K562 (cell line): ENCODE measurements at regions not wholly inside any gene's neighbourhood (a gene's known extent, or its start where the extent isn't known, plus 50 kb on each side); places are given as distances from the start of the nearest gene placed in this dataset.

Source experiments
- ATAC-seq: fragments of 200-7000 bp; cut with Tn5 transposase; 3 replicates; pipeline ENCODE4 v1.9.1; 2020; ENCODE audit warnings: moderate library complexity
- BruUV-seq: library from RNA; stranded (reverse); fragments of 400-500 nt; replicated peaks from 2 replicates; lab custom pipeline; 2021; lab: Mats Ljungman, UMichigan
- CTCF ChIA-PET: fragments of 300-600 bp; formaldehyde crosslinking; extraction: SDS; loops from one replicate; lab custom pipeline; 2021; ENCODE audit warnings: low intra/inter-chr PET ratio; lab: Yijun Ruan, JAX
- POLR2A ChIA-PET: fragments of 300-600, 350-650 bp; sonication (Branson Sonifier 250); formaldehyde crosslinking; extraction: SDS; loops from one replicate; lab custom pipeline; 2021; ENCODE audit warnings: antibody characterized with exemption, inconsistent platforms; lab: Yijun Ruan, JAX
- DNase-seq, 4 experiments: peaks; one replicate each; pipeline versions ENCODE4 v3.0.0 to v3.0.0-alpha.2; 2011 to 2018; ENCODE audit warnings: low spot score in 3 of 4, mixed read lengths in 3 of 4; ENCODE audit errors: extremely low read depth in 1 of 4
- FAIRE-seq: peaks from 2 replicates; lab custom pipeline; 2011; peaks lifted over from hg19 to GRCh38; lab: Jason Lieb, UNC
- H2AFZ ChIP-seq: 2 replicates; pipeline ENCODE4 v1.6.0; 2011; ENCODE audit warnings: low read depth, low read length, control low read depth, inconsistent platforms
- H3K27ac ChIP-seq: fragments of 200-600 bp; 3 replicates; pipeline ENCODE4 v1.8.0; 2011; ENCODE audit warnings: low read depth, mild to moderate bottlenecking, control low read depth, inconsistent platforms, low read length, moderate library complexity, mixed read lengths; ENCODE audit errors: extremely low read depth
- H3K27me3 ChIP-seq, 2 experiments: fragments of 300-600 bp in 1 of 2; 2 replicates in 1 of 2; 3 replicates in 1 of 2; pipeline versions ENCODE4 v1.6.0 to v1.8.0; 2011; ENCODE audit warnings: inconsistent platforms in 2 of 2, low read length in 2 of 2, mild to moderate bottlenecking in 1 of 2, mixed read lengths in 1 of 2, moderate library complexity in 1 of 2; ENCODE audit not compliant: control insufficient read depth in 2 of 2, insufficient read depth in 2 of 2
- H3K36me3 ChIP-seq: fragments of 300-600 bp; 3 replicates; pipeline ENCODE4 v1.8.0; 2011; ENCODE audit warnings: mild to moderate bottlenecking, low read length, inconsistent platforms; ENCODE audit not compliant: control insufficient read depth, insufficient read depth
- H3K4me1 ChIP-seq, 2 experiments: fragments of 200-600 bp in 1 of 2; replicated peaks in 1 of 2; 2 replicates in 1 of 2; 3 replicates in 1 of 2; pipeline versions ENCODE4 v1.5.1 to v1.8.0; 2011; ENCODE audit warnings: inconsistent platforms in 2 of 2, low read length in 2 of 2, mild to moderate bottlenecking in 1 of 2, mixed read lengths in 1 of 2, moderate library complexity in 1 of 2; ENCODE audit not compliant: control insufficient read depth in 2 of 2, insufficient read depth in 2 of 2
- H3K4me2 ChIP-seq: 2 replicates; pipeline ENCODE4 v1.6.1; 2011; ENCODE audit warnings: low read length, control low read depth, inconsistent platforms, mixed read lengths; ENCODE audit not compliant: insufficient read depth
- H3K4me3 ChIP-seq: fragments of 200-600 bp; sonication (generic), shearing (Covaris generic); 2 replicates; pipeline ENCODE4 v1.5.1; 2016; ENCODE audit warnings: control low read depth, inconsistent platforms
- H3K79me2 ChIP-seq: fragments of 200-600 bp; 3 replicates; pipeline ENCODE4 v1.8.0; 2011; ENCODE audit warnings: low read length, inconsistent platforms; ENCODE audit not compliant: control insufficient read depth, insufficient read depth
- H3K9ac ChIP-seq, 2 experiments: 2 replicates each; pipeline versions ENCODE4 v1.6.0 to v1.6.1; 2011; ENCODE audit warnings: low read depth in 2 of 2, low read length in 2 of 2, control low read depth in 1 of 2, inconsistent platforms in 1 of 2, mild to moderate bottlenecking in 1 of 2, mixed read lengths in 1 of 2; ENCODE audit not compliant: insufficient read depth in 1 of 2
- H3K9me1 ChIP-seq: one replicate; pipeline ENCODE4 v1.6.0; 2011; ENCODE audit warnings: inconsistent platforms, mild to moderate bottlenecking, low read length, moderate library complexity; ENCODE audit not compliant: control insufficient read depth, insufficient read depth
- H3K9me3 ChIP-seq: replicated peaks from 2 replicates; pipeline ENCODE4 v1.5.1; 2011; ENCODE audit warnings: low read depth, low read length, inconsistent platforms; ENCODE audit not compliant: control insufficient read depth, insufficient read depth
- H4K20me1 ChIP-seq: replicated peaks from 2 replicates; pipeline ENCODE4 v1.6.1; 2011; ENCODE audit warnings: low read length, inconsistent platforms, mixed read lengths; ENCODE audit not compliant: control insufficient read depth, insufficient read depth
- BCOR ChIP-seq: fragments of 450-650 bp; IDR thresholded peaks from 2 replicates; pipeline ENCODE4 v1.6.1; 2016
- CHD4 ChIP-seq: fragments of 200-600 bp; sonication (generic); IDR thresholded peaks from 3 replicates; pipeline ENCODE4 v1.6.1; 2012; ENCODE audit warnings: low read depth, mild to moderate bottlenecking, mixed read lengths, low read length, inconsistent platforms; ENCODE audit not compliant: insufficient read depth, insufficient replicate concordance, poor library complexity, severe bottlenecking
- EHMT2 ChIP-seq: fragments of 450-650 bp; IDR thresholded peaks from 2 replicates; pipeline ENCODE4 v1.6.1; 2018; ENCODE audit warnings: antibody characterized with exemption
- FOXJ2 ChIP-seq: fragments of 200-800 bp; sonication (Bioruptor generic); IDR thresholded peaks from 2 replicates; pipeline ENCODE4 v1.6.1; 2016; ENCODE audit warnings: missing genetic modification characterization, missing compliant biosample characterization
- HNRNPL ChIP-seq: fragments of 200-400 bp; formaldehyde crosslinking; IDR thresholded peaks from 2 replicates; pipeline ENCODE4 v1.6.1; 2017; ENCODE audit warnings: low read depth, mild to moderate bottlenecking, low read length
- NCOR1 ChIP-seq: fragments of 450-650 bp; IDR thresholded peaks from 2 replicates; pipeline ENCODE4 v1.6.1; 2016; ENCODE audit warnings: mild to moderate bottlenecking, moderate library complexity
- NFE2L1 ChIP-seq: fragments of 450-650 bp; IDR thresholded peaks from 2 replicates; pipeline ENCODE4 v1.6.1; 2016; ENCODE audit warnings: missing genetic modification characterization, low read depth, mild to moderate bottlenecking, missing compliant biosample characterization, moderate library complexity, borderline replicate concordance
- SAP30 ChIP-seq: fragments of 200-600 bp; sonication (generic); IDR thresholded peaks from 2 replicates; pipeline ENCODE4 v1.6.1; 2012; ENCODE audit warnings: borderline replicate concordance, low read depth, mild to moderate bottlenecking, moderate library complexity, low read length, control low read depth, inconsistent platforms; ENCODE audit not compliant: insufficient read depth, poor library complexity, severe bottlenecking
- SMAD1 ChIP-seq: fragments of 150-350 bp; IDR thresholded peaks from 2 replicates; pipeline ENCODE4 v1.6.1; 2014; ENCODE audit warnings: low read length, low read depth; ENCODE audit not compliant: partially characterized antibody
- SNRNP70 ChIP-seq: fragments of 200-400 bp; formaldehyde crosslinking; optimal IDR thresholded peaks from 2 replicates; pipeline ENCODE3; 2017; ENCODE audit warnings: low read depth, low read length
- TAF7 ChIP-seq: fragments of 450-650 bp; IDR thresholded peaks from 2 replicates; pipeline ENCODE4 v1.6.1; 2016; ENCODE audit warnings: missing genetic modification characterization, missing compliant biosample characterization
- XRCC5 ChIP-seq: fragments of 200-400 bp; formaldehyde crosslinking; IDR thresholded peaks from 2 replicates; pipeline ENCODE4 v1.6.1; 2017; ENCODE audit warnings: low read depth, mild to moderate bottlenecking, low read length
- ZNF12 ChIP-seq: sonication (generic); formaldehyde crosslinking; IDR thresholded peaks from 2 replicates; pipeline ENCODE4 v1.4.0; 2020; ENCODE audit warnings: mild to moderate bottlenecking, missing genetic modification reagents
- ZNF778 ChIP-seq: fragments of 450-650 bp; formaldehyde crosslinking; IDR thresholded peaks from 2 replicates; pipeline ENCODE4 v1.4.0; 2020; ENCODE audit warnings: mild to moderate bottlenecking, moderate library complexity
- ZNF785 ChIP-seq: fragments of 250-450 bp; sonication (Bioruptor Pico); IDR thresholded peaks from 2 replicates; pipeline ENCODE4 v1.4.0; 2020; ENCODE audit warnings: mild to moderate bottlenecking
- WGBS: fragments of 100-300 bp; shearing (Covaris generic); methylation state at CpG from one replicate; pipeline ENCODE4 v1.1.6; 2016; ENCODE audit warnings: low coverage, mixed read lengths; ENCODE audit not compliant: insufficient coverage; ENCODE audit errors: missing lambda C conversion rate; 5-methylcytosine and 5-hydroxymethylcytosine counted together
- in situ Hi-C: fragments of 300-500 bp; cut with MboI; formaldehyde crosslinking; loops from 4 replicates; pipeline ENCODE4 v1.15.0; 2018; ENCODE audit warnings: inconsistent platforms, mixed read lengths
- intact Hi-C: fragments of 100-400 bp; cut with micrococcal nuclease; formaldehyde crosslinking; loops from 2 replicates; pipeline ENCODE4 v1.14.2; 2022

DNA sequence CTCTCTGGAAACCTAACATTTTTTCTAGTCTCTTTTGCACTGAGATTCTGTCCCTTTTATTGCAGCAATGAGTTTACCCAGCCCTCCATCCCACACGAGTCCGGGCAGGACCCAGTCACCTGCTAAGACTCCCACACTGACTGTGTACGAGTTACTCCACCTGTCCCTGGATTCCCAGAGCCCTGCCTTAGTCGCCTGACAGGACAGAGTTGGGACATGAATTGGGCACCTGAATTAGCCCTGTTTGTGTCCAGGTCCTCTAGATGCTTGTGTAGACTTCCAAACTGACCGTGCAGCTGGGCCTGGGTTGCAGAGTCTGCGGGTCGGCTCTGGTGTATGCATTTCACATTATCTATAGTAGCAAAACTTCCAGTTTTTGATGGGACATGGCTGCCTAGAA lies 238.7 kb downstream of the VAPA start:
- Histone ChIP-seq H2AFZ (no peak overlapping the region), H3K4me3 (no peak overlapping the region), H3K79me2 (no peaks in the 10 kb centered on the region), H3K27ac (no peak overlapping the region), H3K9me1 (no peaks in the 10 kb centered on the region), H3K9ac (no peak overlapping the region), H3K4me2 (no peak overlapping the region), H3K4me1 (no peaks in the 10 kb centered on the region), H3K27me3 (peaks cover 0 to 37% of the 10 kb centered on the region in 2 experiments; a peak in 2 of 5 replicates), H3K36me3 (no peaks in the 10 kb centered on the region), H4K20me1 (no peaks in the 10 kb centered on the region), H3K9me3 (no peaks in the 10 kb centered on the region)
- TF ChIP-seq HNRNPL = no peak
- no peak for TF ChIP-seq XRCC5
- no peak for TF ChIP-seq TAF7 (tag)
- TF ChIP-seq CHD4 = no peak
- TF ChIP-seq NCOR1 = no peak
- BruUV-seq = no TSS peak
- DNase-seq = no peak
- under 1% methylated on average over 7 of the region's 7 CpGs for WGBS
- in situ Hi-C loops (no loop called here), intact Hi-C loops (no loop called here)
- FAIRE-seq = no peak
- POLR2A ChIA-PET = no interaction called here
- CTCF ChIA-PET = no interaction called here
- ATAC-seq = no peak

DNA sequence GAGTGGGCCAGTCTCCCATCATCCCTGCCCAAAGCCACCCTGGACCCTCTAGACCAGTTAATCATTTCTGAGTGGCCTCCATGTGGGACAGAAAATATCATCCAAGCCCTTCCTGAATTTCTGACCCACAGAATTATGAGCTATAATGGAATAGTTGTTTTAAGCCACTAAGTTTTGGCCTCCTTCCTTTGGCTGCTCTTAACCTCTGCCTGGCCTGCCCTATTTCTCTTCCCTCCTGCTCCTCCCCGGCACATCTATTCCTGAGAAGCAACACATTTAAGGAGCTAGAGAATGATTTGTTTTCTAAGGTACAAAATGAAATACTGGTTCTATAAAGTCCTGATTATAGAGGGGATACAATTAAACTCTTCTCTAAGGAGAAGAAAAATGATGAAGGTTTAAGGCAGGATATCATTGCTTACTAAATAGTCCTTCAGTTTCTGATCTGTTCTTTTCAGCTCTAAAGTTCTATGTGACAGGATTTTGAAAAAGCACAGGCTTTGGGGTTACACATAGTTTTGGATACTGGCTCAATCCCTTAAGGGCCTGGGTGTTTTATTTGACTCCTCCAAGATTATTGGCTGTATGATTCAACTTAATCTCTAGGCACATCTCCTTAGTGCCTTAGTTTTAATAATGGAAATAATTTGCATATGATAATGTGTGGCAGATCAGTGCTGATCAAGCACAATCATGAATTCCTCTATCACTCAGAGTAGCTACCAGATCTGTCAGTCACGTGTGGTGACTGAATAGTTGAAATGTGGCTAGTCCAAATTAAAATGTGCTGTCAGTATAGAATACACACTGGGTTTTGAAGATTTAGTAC lies 240.3 kb downstream of the VAPA start:
- peaks cover 0 to 23% of the 10 kb centered on the region in 2 experiments; a peak in 2 of 5 replicates for H3K27me3 ChIP-seq
- no peaks in the 10 kb centered on the region for H3K4me1 ChIP-seq
- no peak overlapping the region for H3K4me3 ChIP-seq
- H3K27ac ChIP-seq = no peak overlapping the region
- ChIA-PET POLR2A (no interaction called here), CTCF (no interaction called here)
- WGBS = 0% methylated on average over 2 of the region's 2 CpGs
- in situ Hi-C loops (no loop called here), intact Hi-C loops (no loop called here)
- BruUV-seq = no TSS peak
- no peaks in the 10 kb centered on the region for H3K9me3 ChIP-seq
- no peaks in the 10 kb centered on the region for H3K79me2 ChIP-seq
- no peak overlapping the region for H3K9ac ChIP-seq
- no peaks in the 10 kb centered on the region for H3K9me1 ChIP-seq
- no peak overlapping the region for H2AFZ ChIP-seq
- ATAC-seq (no peak), DNase-seq (no peak), FAIRE-seq (no peak)
- H3K36me3 ChIP-seq = no peaks in the 10 kb centered on the region
- no peak overlapping the region for H3K4me2 ChIP-seq
- no peaks in the 10 kb centered on the region for H4K20me1 ChIP-seq
- TF ChIP-seq SAP30 (no peak), SMAD1 (no peak), FOXJ2 (no peak), ZNF12 (no peak), SNRNP70 (no peak), NFE2L1 (no peak), BCOR (no peak), ZNF778 (CRISPR knock-in tag) (no peak), ZNF785 (no peak), EHMT2 (no peak)
